Body of pancreas (tissue), 4 donors: ENCODE measurements at regions not wholly inside any gene's neighbourhood (a gene's known extent, or its start where the extent isn't known, plus 50 kb on each side); places are given as distances from the start of the nearest gene placed in this dataset.

Experiments used
- ATAC-seq: fragments of 150-250 bp; one replicate; pipeline ENCODE4 v1.9.1; 2016
- DNase-seq, 4 donors: peaks; one replicate each; pipeline ENCODE4 v3.0.0-alpha.2; 2019
- H3K27ac ChIP-seq, 4 donors: fragments of 200-600 bp; sonication (generic); 1 replicate in 3 of 4; 2 replicates in 1 of 4; pipeline versions ENCODE4 v1.5.1 to v1.6.1; 2016 to 2019; ENCODE audit warnings: mild to moderate bottlenecking in 1 of 4, mixed read lengths in 1 of 4, moderate library complexity in 1 of 4
- H3K27me3 ChIP-seq, 2 donors: fragments of 200-600 bp; sonication (generic); one replicate each; pipeline ENCODE4 v1.6.0; 2016; ENCODE audit warnings: mild to moderate bottlenecking in 1 of 2
- H3K36me3 ChIP-seq, 2 donors: fragments of 200-600 bp; sonication (generic); replicated peaks in 1 of 2; 2 replicates each; pipeline ENCODE4 v1.5.1; 2016; ENCODE audit warnings: low read depth in 2 of 2; ENCODE audit not compliant: insufficient read depth in 1 of 2
- H3K4me1 ChIP-seq: fragments of 200-600 bp; sonication (generic); one replicate; pipeline ENCODE4 v1.6.0; 2016
- H3K4me3 ChIP-seq, 2 donors: fragments of 200-600 bp; sonication (generic); 1 replicate in 1 of 2; 2 replicates in 1 of 2; pipeline ENCODE4 v1.5.1; 2016 to 2019
- H3K9me3 ChIP-seq, 3 donors: fragments of 200-600 bp; sonication (generic); 1 replicate in 2 of 3; 2 replicates in 1 of 3; pipeline ENCODE4 v1.5.1; 2016
- CTCF ChIP-seq, 7 experiments: fragments of 450-650 bp in 4 of 7; fragments of 200-600 bp in 3 of 7; sonication (generic) in 3 of 7; IDR thresholded peaks; one replicate each; pipeline ENCODE4 v1.5.1; 2016 to 2019; ENCODE audit warnings: antibody characterized with exemption in 7 of 7
- POLR2A ChIP-seq, 3 donors: fragments of 450-650 bp; IDR thresholded peaks; one replicate each; pipeline ENCODE4 v1.6.1; 2016; ENCODE audit warnings: antibody characterized with exemption in 3 of 3, mild to moderate bottlenecking in 2 of 3
- WGBS, 2 donors: methylation state at CpG; one replicate each; pipeline ENCODE4 v1.1.5; 2017; 5-methylcytosine and 5-hydroxymethylcytosine counted together
- intact Hi-C: fragments of 100-400 bp; cut with DNase I; formaldehyde crosslinking; loops from one replicate; pipeline ENCODE4 v1.15.1; 2023

- intact Hi-C loops: no loop called here
- DNase-seq (no peak), ATAC-seq (no peak)
- TF ChIP-seq CTCF (IDR thresholded peaks at IDR 0.05): no peak
- no peak for TF ChIP-seq POLR2A (IDR thresholded peaks at IDR 0.05)
- H3K27me3 ChIP-seq: no peaks in the 10 kb centered on the region
- no peak overlapping the region for H3K27ac ChIP-seq
- H3K9me3 ChIP-seq: no peaks in the 10 kb centered on the region
- no peaks in the 10 kb centered on the region for H3K36me3 ChIP-seq
- WGBS, 2 donors: 21 to 37% methylated on average over 6 of the region's 6 CpGs
- H3K4me3 ChIP-seq: no peak overlapping the region
- no peaks in the 10 kb centered on the region for H3K4me1 ChIP-seq
Observed at GRCh38 chr1:36693161-36693525, 210.4 kb upstream of the CSF3R start.

GRCh38 chr1:36692465-36693160 lies 209.9 kb upstream of the CSF3R start:
- ATAC-seq (no peak), DNase-seq (no peak)
- no peaks in the 10 kb centered on the region for H3K9me3 ChIP-seq
- WGBS, 2 donors: 50 to 59% methylated on average over 9 to 10 of the region's 10 CpGs
- no peaks in the 10 kb centered on the region for H3K36me3 ChIP-seq
- TF ChIP-seq POLR2A (IDR thresholded peaks at IDR 0.05): no peak
- no peak for TF ChIP-seq CTCF (IDR thresholded peaks at IDR 0.05)
- no peak overlapping the region for H3K27ac ChIP-seq
- intact Hi-C loops: no loop called here
- H3K27me3 ChIP-seq: no peaks in the 10 kb centered on the region
- no peaks in the 10 kb centered on the region for H3K4me1 ChIP-seq
- H3K4me3 ChIP-seq: no peak overlapping the region

- no peaks in the 10 kb centered on the region for H3K27me3 ChIP-seq
- H3K27ac ChIP-seq: no peak overlapping the region
- H3K36me3 ChIP-seq: no peaks in the 10 kb centered on the region
- H3K4me1 ChIP-seq: no peaks in the 10 kb centered on the region
- no peak for ATAC-seq
- no peak overlapping the region for H3K4me3 ChIP-seq
- intact Hi-C loops: no loop called here
- WGBS, 2 donors: 31 to 38% methylated on average over 3 of the region's 3 CpGs
- TF ChIP-seq CTCF (IDR thresholded peaks at IDR 0.05) (no peak), POLR2A (IDR thresholded peaks at IDR 0.05) (no peak)
- DNase-seq: no peak
- no peaks in the 10 kb centered on the region for H3K9me3 ChIP-seq
Observed at GRCh38 chr1:36691374-36691773, 208.7 kb upstream of the CSF3R start.

GRCh38 chr1:36689992-36690391 lies 207.3 kb upstream of the CSF3R start:
- no peaks in the 10 kb centered on the region for H3K9me3 ChIP-seq
- DNase-seq (no peak), ATAC-seq (no peak)
- intact Hi-C loops: no loop called here
- H3K4me1 ChIP-seq: no peaks in the 10 kb centered on the region
- H3K27me3 ChIP-seq: no peaks in the 10 kb centered on the region
- 55 to 56% methylated on average over 2 to 3 of the region's 3 CpGs for WGBS, 2 donors
- TF ChIP-seq CTCF (IDR thresholded peaks at IDR 0.05) (no peak), POLR2A (IDR thresholded peaks at IDR 0.05) (no peak)
- H3K27ac ChIP-seq: no peak overlapping the region
- no peaks in the 10 kb centered on the region for H3K36me3 ChIP-seq
- no peak overlapping the region for H3K4me3 ChIP-seq

GRCh38 chr1:36687312-36687711 lies 204.6 kb upstream of the CSF3R start:
- TF ChIP-seq CTCF (IDR thresholded peaks at IDR 0.05) (no peak), POLR2A (IDR thresholded peaks at IDR 0.05) (no peak)
- Histone ChIP-seq H3K36me3 (no peaks in the 10 kb centered on the region), H3K9me3 (no peaks in the 10 kb centered on the region), H3K4me3 (no peak overlapping the region), H3K27ac (no peak overlapping the region), H3K27me3 (no peaks in the 10 kb centered on the region), H3K4me1 (no peaks in the 10 kb centered on the region)
- ATAC-seq: no peak
- 44 to 49% methylated on average over 5 of the region's 5 CpGs for WGBS, 2 donors
- intact Hi-C loops: no loop called here
- no peak for DNase-seq
